DND-41 (cell line): ENCODE measurements at regions not wholly inside any gene's neighbourhood (a gene's known extent, or its start where the extent isn't known, plus 50 kb on each side); places are given as distances from the start of the nearest gene placed in this dataset.

ENCODE experiments used
- EZH2 ChIP-seq: IDR thresholded peaks from 3 replicates; pipeline ENCODE4 v1.6.1; 2012; ENCODE audit warnings: borderline replicate concordance, low read depth, mild to moderate bottlenecking, moderate library complexity, low read length, inconsistent platforms; ENCODE audit not compliant: severe bottlenecking
- TF ChIP-seq, protein P1 (sequence below): IDR thresholded peaks from 2 replicates; pipeline ENCODE4 v1.5.1; 2012; ENCODE audit warnings: borderline replicate concordance, low read length, moderate library complexity, mild to moderate bottlenecking; ENCODE audit not compliant: poor library complexity, severe bottlenecking; ENCODE audit errors: extremely low read depth

GRCh38 chr6:105624021-105624420 is 221.1 kb upstream of the PREP start:
- TF ChIP-seq, protein P1, sequence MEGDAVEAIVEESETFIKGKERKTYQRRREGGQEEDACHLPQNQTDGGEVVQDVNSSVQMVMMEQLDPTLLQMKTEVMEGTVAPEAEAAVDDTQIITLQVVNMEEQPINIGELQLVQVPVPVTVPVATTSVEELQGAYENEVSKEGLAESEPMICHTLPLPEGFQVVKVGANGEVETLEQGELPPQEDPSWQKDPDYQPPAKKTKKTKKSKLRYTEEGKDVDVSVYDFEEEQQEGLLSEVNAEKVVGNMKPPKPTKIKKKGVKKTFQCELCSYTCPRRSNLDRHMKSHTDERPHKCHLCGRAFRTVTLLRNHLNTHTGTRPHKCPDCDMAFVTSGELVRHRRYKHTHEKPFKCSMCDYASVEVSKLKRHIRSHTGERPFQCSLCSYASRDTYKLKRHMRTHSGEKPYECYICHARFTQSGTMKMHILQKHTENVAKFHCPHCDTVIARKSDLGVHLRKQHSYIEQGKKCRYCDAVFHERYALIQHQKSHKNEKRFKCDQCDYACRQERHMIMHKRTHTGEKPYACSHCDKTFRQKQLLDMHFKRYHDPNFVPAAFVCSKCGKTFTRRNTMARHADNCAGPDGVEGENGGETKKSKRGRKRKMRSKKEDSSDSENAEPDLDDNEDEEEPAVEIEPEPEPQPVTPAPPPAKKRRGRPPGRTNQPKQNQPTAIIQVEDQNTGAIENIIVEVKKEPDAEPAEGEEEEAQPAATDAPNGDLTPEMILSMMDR, result no peak
- no peak for TF ChIP-seq EZH2
